Stomach (tissue), 8 donors: ENCODE measurements at regions not wholly inside any gene's neighbourhood (a gene's known extent, or its start where the extent isn't known, plus 50 kb on each side); places are given as distances from the start of the nearest gene placed in this dataset.
A peak's percentile ranks its signal among the peaks of the same experiment; 100 is the strongest.
"Not testable (repeated sequence)": the region's sequence is repeated elsewhere in the genome, so short reads cannot be mapped to it uniquely, and the experiment has no call there.

Experiments
- DNase-seq, 2 donors: peaks; one replicate each; pipeline versions ENCODE4 v3.0.0 to v3.0.0-alpha.2; 2013 to 2019
- H3K27ac ChIP-seq, 5 donors: fragments of 200-600 bp in 4 of 5; sonication (generic) in 4 of 5; one replicate each; pipeline ENCODE4 v1.5.1; 2013 to 2019; ENCODE audit warnings: mild to moderate bottlenecking in 1 of 5, moderate library complexity in 1 of 5
- H3K27me3 ChIP-seq, 3 donors: fragments of 200-600 bp; sonication (generic); one replicate each; pipeline ENCODE4 v1.5.1; 2017 to 2019; ENCODE audit warnings: mixed run types in 1 of 3
- H3K36me3 ChIP-seq, 4 donors: fragments of 200-600 bp; sonication (generic); 1 replicate in 3 of 4; 2 replicates in 1 of 4; pipeline ENCODE4 v1.5.1; 2016 to 2019
- H3K4me1 ChIP-seq, 4 donors: fragments of 200-600 bp; sonication (generic); one replicate each; pipeline ENCODE4 v1.5.1; 2016 to 2019
- H3K4me3 ChIP-seq, 4 donors: fragments of 200-600 bp; sonication (generic) in 3 of 4; one replicate each; pipeline ENCODE4 v1.5.1; 2016 to 2019; ENCODE audit warnings: mild to moderate bottlenecking in 1 of 4
- H3K9me3 ChIP-seq, 4 donors: fragments of 200-600 bp; sonication (generic); one replicate each; pipeline ENCODE4 v1.5.1; 2016 to 2019
- EP300 ChIP-seq: sonication (generic); formaldehyde crosslinking; IDR thresholded peaks from one replicate; pipeline ENCODE4 v1.6.1; 2017; ENCODE audit warnings: antibody characterized with exemption
- POLR2A ChIP-seq, 4 donors: fragments of 450-650 bp; IDR thresholded peaks; one replicate each; pipeline ENCODE4 v1.6.1; 2016; ENCODE audit warnings: antibody characterized with exemption in 4 of 4, control low read depth in 2 of 4, mild to moderate bottlenecking in 1 of 4, moderate library complexity in 1 of 4
- POLR2AphosphoS5 ChIP-seq, 3 donors: sonication (generic); formaldehyde crosslinking; IDR thresholded peaks; one replicate each; pipeline ENCODE4 v1.6.1; 2016; ENCODE audit warnings: antibody characterized with exemption in 3 of 3
- WGBS, 5 donors: extraction: QIAGEN DNeasy Blood & Tissue Kit in 3 of 5; methylation state at CpG; one replicate each; pipeline versions ENCODE4 v1.1.5 to v1.1.7; 2013 to 2018; 5-methylcytosine and 5-hydroxymethylcytosine counted together
- intact Hi-C: fragments of 100-400 bp; cut with DNase I; formaldehyde crosslinking; loops from one replicate; pipeline ENCODE4 v1.15.1; 2023; ENCODE audit warnings: low total_unique reads
- TF ChIP-seq, protein P1 (sequence below), 7 experiments: fragments of 450-650 bp in 4 of 7; fragments of 200-600 bp in 3 of 7; sonication (generic) in 3 of 7; IDR thresholded peaks; one replicate each; pipeline ENCODE4 v1.5.1; 2016 to 2019; ENCODE audit warnings: antibody characterized with exemption in 7 of 7, control low read depth in 2 of 7, mild to moderate bottlenecking in 1 of 7
- donor health status: healthy with polysubstance abuse.
- donor health status: Bipolar disorder and iron deficiency.
- donor health status: healthy.

DNA sequence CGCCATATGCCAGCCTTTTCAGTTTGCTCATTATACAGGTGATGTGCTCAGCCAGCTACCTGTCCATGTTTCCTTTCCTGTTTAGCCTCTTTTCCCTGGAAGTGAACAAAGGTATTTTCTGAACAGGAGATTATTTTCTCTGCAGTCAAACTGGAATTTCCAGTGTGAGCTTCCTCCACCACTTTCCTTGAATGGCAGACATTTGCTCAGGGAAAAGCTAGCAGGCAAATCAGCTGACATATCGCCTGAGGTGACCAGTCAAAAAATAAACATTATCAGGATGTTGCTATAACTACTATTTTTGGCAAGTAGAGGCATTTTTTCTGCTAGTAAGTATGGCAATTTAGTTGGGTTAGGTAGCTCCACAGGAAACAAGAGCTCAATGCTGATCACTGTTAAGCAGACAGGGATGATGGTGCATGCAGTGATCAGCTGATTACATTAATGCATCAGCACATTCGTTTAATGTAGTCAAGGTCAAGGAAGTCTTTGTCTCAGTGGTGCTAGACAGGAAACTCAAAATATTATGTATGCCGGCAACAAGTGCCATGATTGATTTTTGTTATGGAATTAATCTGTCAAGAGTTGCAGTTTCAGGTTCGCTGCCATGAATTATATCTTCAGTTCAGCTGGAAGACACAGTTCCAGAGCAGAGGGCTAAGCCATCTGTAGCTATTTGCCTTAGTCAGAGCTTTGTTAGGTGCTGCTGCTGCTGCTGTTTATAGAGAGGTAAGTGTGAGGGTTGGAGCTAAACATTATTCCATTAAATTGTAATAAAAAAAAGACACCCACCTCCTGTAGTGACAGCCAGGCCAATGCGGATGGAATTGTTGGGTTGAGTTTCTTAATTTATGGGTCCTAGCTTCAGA lies 179.7 kb upstream of the ST6GALNAC5 start:
- Histone ChIP-seq H3K36me3 (no peaks in the 10 kb centered on the region), H3K27me3 (no peaks in the 10 kb centered on the region), H3K4me3 (no peak overlapping the region), H3K9me3 (peaks cover 0 to 3% (median 0%) of the 10 kb centered on the region in 4 donors), H3K27ac (no peak overlapping the region), H3K4me1 (no peaks in the 10 kb centered on the region)
- WGBS, 5 donors, result 31 to 41% (median 34%) methylated on average over 6 of the region's 6 CpGs
- intact Hi-C loops, result no loop called here
- TF ChIP-seq, protein P1, sequence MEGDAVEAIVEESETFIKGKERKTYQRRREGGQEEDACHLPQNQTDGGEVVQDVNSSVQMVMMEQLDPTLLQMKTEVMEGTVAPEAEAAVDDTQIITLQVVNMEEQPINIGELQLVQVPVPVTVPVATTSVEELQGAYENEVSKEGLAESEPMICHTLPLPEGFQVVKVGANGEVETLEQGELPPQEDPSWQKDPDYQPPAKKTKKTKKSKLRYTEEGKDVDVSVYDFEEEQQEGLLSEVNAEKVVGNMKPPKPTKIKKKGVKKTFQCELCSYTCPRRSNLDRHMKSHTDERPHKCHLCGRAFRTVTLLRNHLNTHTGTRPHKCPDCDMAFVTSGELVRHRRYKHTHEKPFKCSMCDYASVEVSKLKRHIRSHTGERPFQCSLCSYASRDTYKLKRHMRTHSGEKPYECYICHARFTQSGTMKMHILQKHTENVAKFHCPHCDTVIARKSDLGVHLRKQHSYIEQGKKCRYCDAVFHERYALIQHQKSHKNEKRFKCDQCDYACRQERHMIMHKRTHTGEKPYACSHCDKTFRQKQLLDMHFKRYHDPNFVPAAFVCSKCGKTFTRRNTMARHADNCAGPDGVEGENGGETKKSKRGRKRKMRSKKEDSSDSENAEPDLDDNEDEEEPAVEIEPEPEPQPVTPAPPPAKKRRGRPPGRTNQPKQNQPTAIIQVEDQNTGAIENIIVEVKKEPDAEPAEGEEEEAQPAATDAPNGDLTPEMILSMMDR (IDR thresholded peaks at IDR 0.05), result no peak
- no peak for TF ChIP-seq EP300
- TF ChIP-seq POLR2A (IDR thresholded peaks at IDR 0.05), result no peak
- no peak for TF ChIP-seq POLR2AphosphoS5 (IDR thresholded peaks at IDR 0.05)
- peak in 1 of 2 donors; percentile 67 for DNase-seq

DNA sequence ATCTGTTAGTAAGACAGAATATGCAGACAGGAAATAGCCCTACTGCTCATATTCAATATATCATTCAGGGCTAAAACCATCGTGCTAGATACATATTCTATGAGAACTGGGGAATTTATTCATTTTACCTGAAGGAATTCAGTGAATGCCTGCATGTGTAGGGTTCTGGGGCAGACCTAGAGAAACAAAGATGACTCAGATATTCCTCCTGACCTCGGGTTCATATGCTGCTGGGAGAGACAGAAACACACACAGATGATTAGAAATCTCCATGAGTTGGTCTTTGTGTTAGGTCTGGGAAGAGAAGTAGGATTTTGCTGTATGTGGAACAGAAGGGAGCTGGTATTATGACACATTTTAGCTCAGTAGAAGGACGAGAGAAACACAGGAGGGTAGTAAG lies 176.5 kb upstream of the ST6GALNAC5 start:
- DNase-seq, result no peak

GRCh38 chr1:76695535-76695934 lies 171.7 kb upstream of the ST6GALNAC5 start:
- intact Hi-C loops, result no loop called here
- 21 to 40% (median 24%) methylated on average over 2 of the region's 2 CpGs for WGBS, 5 donors
- Histone ChIP-seq H3K27ac (no peak overlapping the region), H3K4me1 (no peaks in the 10 kb centered on the region), H3K9me3 (peaks cover 0 to 10% (median 3%) of the 10 kb centered on the region in 4 donors), H3K4me3 (no peak overlapping the region), H3K27me3 (no peaks in the 10 kb centered on the region), H3K36me3 (no peaks in the 10 kb centered on the region)
- DNase-seq, result no peak
- no peak for TF ChIP-seq POLR2A (IDR thresholded peaks at IDR 0.05)
- TF ChIP-seq POLR2AphosphoS5 (IDR thresholded peaks at IDR 0.05), result no peak
- TF ChIP-seq, protein P1 (IDR thresholded peaks at IDR 0.05), result no peak
- TF ChIP-seq EP300, result no peak

More for the DNA sequence above, 176.5 kb upstream of the ST6GALNAC5 start:
- WGBS, 5 donors, result 54 to 66% (median 62%) methylated on average over 3 of the region's 3 CpGs
- intact Hi-C loops, result no loop called here
- Histone ChIP-seq H3K9me3 (peaks cover 0 to 10% (median 3%) of the 10 kb centered on the region in 4 donors), H3K36me3 (no peaks in the 10 kb centered on the region), H3K4me3 (no peak overlapping the region), H3K27ac (no peak overlapping the region), H3K27me3 (no peaks in the 10 kb centered on the region), H3K4me1 (no peaks in the 10 kb centered on the region)
- TF ChIP-seq EP300 (no peak), POLR2A (IDR thresholded peaks at IDR 0.05) (no peak), POLR2AphosphoS5 (IDR thresholded peaks at IDR 0.05) (no peak)
- TF ChIP-seq, protein P1 (IDR thresholded peaks at IDR 0.05), result no peak

DNA sequence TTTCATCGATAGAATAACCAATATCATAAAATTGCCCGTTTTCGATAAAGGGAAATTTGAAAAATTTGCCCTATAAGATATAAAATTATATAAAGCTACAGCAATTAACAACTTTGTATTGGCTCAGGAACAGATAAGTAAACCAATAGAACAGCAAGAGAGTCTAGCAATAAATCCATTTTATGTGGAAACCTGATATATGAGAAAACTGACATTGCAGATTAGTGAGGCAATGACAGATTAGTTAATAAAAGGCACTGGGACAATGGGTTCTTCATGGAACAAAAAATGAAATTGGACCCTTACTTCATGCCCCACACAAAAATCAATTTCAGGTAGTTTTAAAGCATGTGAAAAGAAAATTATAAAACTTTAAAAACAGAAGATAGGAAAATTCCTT lies 169.9 kb upstream of the ST6GALNAC5 start:
- no peaks in the 10 kb centered on the region for H3K36me3 ChIP-seq
- TF ChIP-seq POLR2AphosphoS5 (IDR thresholded peaks at IDR 0.05), result no peak
- no peak for TF ChIP-seq EP300
- TF ChIP-seq POLR2A (IDR thresholded peaks at IDR 0.05), result no peak
- TF ChIP-seq, protein P1 (IDR thresholded peaks at IDR 0.05), result no peak

DNA sequence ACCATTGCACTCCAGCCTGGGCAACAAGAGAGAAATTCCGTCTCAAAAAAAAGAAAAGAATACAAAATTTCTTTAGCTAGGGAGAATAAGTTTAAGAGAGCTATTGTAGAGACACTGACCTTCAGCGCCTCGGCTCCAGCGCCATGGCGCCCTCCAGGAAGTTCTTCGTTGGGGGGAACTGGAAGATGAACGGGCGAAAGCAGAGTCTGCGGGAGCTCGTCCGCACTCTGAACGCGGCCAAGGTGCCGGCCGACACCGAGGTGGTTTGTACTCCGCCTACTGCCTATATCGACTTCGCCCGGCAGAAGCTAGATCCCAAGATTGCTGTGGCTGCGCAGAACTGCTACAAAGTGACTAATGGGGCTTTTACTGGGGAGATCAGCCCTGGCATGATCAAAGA lies 167.6 kb upstream of the ST6GALNAC5 start:
- WGBS, 5 donors, result 94 to 98% (median 96%) methylated on average over 21 of the region's 21 CpGs
- H3K9me3 ChIP-seq, H3K27me3 ChIP-seq, H3K4me3 ChIP-seq, DNase-seq, intact Hi-C loops, H3K27ac ChIP-seq, H3K4me1 ChIP-seq, H3K36me3 ChIP-seq: not testable (repeated sequence)

More for the DNA sequence above, 169.9 kb upstream of the ST6GALNAC5 start:
- Histone ChIP-seq H3K27ac (no peak overlapping the region), H3K27me3 (no peaks in the 10 kb centered on the region), H3K9me3 (peaks cover 0 to 8% (median 3%) of the 10 kb centered on the region in 4 donors), H3K4me3 (no peak overlapping the region), H3K4me1 (no peaks in the 10 kb centered on the region)
- intact Hi-C loops, result no loop called here
- DNase-seq, result no peak
- 91 to 98% (median 95%) methylated on average over 3 of the region's 3 CpGs for WGBS, 5 donors

DNA sequence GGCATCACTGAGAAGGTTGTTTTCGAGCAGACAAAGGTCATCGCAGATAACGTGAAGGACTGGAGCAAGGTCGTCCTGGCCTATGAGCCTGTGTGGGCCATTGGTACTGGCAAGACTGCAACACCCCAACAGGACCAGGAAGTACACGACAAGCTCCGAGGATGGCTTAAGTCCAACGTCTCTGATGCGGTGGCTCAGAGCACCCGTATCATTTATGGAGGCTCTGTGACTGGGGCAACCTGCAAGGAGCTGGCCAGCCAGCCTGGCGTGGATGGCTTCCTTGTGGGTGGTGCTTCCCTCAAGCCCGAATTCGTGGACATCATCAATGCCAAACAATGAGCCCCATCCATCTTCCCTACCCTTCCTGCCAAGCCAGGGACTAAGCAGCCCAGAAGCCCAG lies 167.1 kb upstream of the ST6GALNAC5 start:
- intact Hi-C loops, H3K4me3 ChIP-seq, H3K9me3 ChIP-seq, H3K36me3 ChIP-seq, H3K27ac ChIP-seq, H3K4me1 ChIP-seq, DNase-seq, H3K27me3 ChIP-seq: not testable (repeated sequence)
- 88 to 95% (median 93%) methylated on average over 9 to 12 of the region's 12 CpGs for WGBS, 5 donors
